PC-9 (cell line): ENCODE measurements at regions not wholly inside any gene's neighbourhood (a gene's known extent, or its start where the extent isn't known, plus 50 kb on each side); places are given as distances from the start of the nearest gene placed in this dataset.

Source experiments
- BruUV-seq: library from RNA; stranded (reverse); fragments of 400-500 nt; replicated peaks from 2 replicates; lab custom pipeline; 2021; lab: Mats Ljungman, UMichigan
- CTCF ChIA-PET: fragments of 300-600 bp; sonication (Branson Sonifier 250); formaldehyde crosslinking; loops from one replicate; lab custom pipeline; 2022; ENCODE audit warnings: antibody characterized with exemption; lab: Charles Lee
- POLR2A ChIA-PET: fragments of 300-600 bp; sonication (Branson Sonifier 250); formaldehyde crosslinking; loops from one replicate; lab custom pipeline; 2022; ENCODE audit warnings: antibody characterized with exemption; ENCODE audit not compliant: unreplicated experiment; lab: Charles Lee
- DNase-seq, 2 experiments: peaks; one replicate each; pipeline versions ENCODE4 v3.0.0 to v3.0.0-alpha.2; 2015 to 2022; ENCODE audit warnings: mixed read lengths in 1 of 2
- H2AFZ ChIP-seq: fragments of 200-600 bp; sonication (generic); 2 replicates; pipeline ENCODE4 v1.8.1; 2017; ENCODE audit warnings: antibody characterized with exemption
- H3F3A ChIP-seq: fragments of 200-600 bp; sonication (generic); 2 replicates; pipeline ENCODE4 v1.8.1; 2017; ENCODE audit warnings: antibody characterized with exemption, mild to moderate bottlenecking, low read depth; ENCODE audit not compliant: insufficient read depth
- H3K27ac ChIP-seq: fragments of 200-600 bp; sonication (generic); 2 replicates; pipeline ENCODE4 v1.6.1; 2016; ENCODE audit warnings: mixed run types
- H3K27me3 ChIP-seq: fragments of 200-600 bp; sonication (generic); 2 replicates; pipeline ENCODE4 v1.6.1; 2016; ENCODE audit warnings: low read depth, mixed run types; ENCODE audit not compliant: insufficient read depth
- H3K36me3 ChIP-seq: fragments of 200-600 bp; sonication (generic); 2 replicates; pipeline ENCODE4 v1.6.1; 2016; ENCODE audit warnings: low read depth, mixed run types
- H3K4me1 ChIP-seq: fragments of 200-600 bp; sonication (generic); replicated peaks from 2 replicates; pipeline ENCODE4 v1.6.1; 2016; ENCODE audit warnings: mixed run types; ENCODE audit not compliant: insufficient read depth
- H3K4me2 ChIP-seq: fragments of 200-600 bp; sonication (generic); 2 replicates; pipeline ENCODE4 v1.6.1; 2017; ENCODE audit warnings: mixed run types
- H3K4me3 ChIP-seq: fragments of 200-600 bp; sonication (generic); 2 replicates; pipeline ENCODE4 v1.6.1; 2016; ENCODE audit warnings: mixed run types
- H3K79me2 ChIP-seq: fragments of 200-600 bp; sonication (generic); 2 replicates; pipeline ENCODE4 v1.6.1; 2017; ENCODE audit warnings: low read depth, mixed run types
- H3K9me2 ChIP-seq: fragments of 200-600 bp; sonication (generic); 2 replicates; pipeline ENCODE4 v1.8.1; 2017; ENCODE audit warnings: mild to moderate bottlenecking; ENCODE audit not compliant: insufficient read depth
- H3K9me3 ChIP-seq: fragments of 200-600 bp; sonication (generic); 2 replicates; pipeline ENCODE4 v1.8.1; 2016; ENCODE audit warnings: low read depth; ENCODE audit not compliant: insufficient read depth
- H4K20me1 ChIP-seq: fragments of 200-600 bp; sonication (generic); 2 replicates; pipeline ENCODE4 v1.8.1; 2017; ENCODE audit not compliant: insufficient read depth
- EZH2 ChIP-seq: fragments of 200-600 bp; sonication (generic); IDR thresholded peaks from 2 replicates; pipeline ENCODE4 v1.8.0; 2017; ENCODE audit warnings: antibody characterized with exemption, low read depth
- intact Hi-C: fragments of 100-400 bp; cut with micrococcal nuclease; formaldehyde crosslinking; loops from one replicate; pipeline ENCODE4 v1.10.0; 2022; ENCODE audit not compliant: unreplicated experiment
- TF ChIP-seq, protein P1 (sequence below): fragments of 200-600 bp; sonication (generic); conservative IDR thresholded peaks from 2 replicates; pipeline ENCODE4 v1.6.1; 2017; ENCODE audit warnings: mixed run types, antibody characterized with exemption, mild to moderate bottlenecking, moderate library complexity

DNA sequence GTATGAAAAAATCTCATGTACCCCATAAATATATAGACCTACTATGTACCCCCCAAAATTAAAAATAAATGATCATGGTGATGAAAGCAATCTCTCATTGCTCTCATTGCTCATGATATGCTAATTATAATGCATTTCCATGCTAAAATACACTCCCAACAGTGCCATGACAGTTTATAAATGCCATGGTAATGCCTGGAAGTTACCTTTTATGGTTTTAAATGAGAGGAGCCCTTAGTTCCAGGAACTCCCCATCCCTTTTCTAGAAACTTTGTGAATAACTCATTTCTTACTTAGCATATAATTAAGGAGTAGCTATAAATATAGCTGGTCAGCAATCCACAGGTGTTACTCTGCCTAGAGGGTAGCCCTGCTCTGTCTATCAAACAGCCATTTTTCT, 166.1 kb upstream of the RGS18 start:
- no TSS peak for BruUV-seq
- H3K9me3 ChIP-seq = no peaks in the 10 kb centered on the region
- POLR2A ChIA-PET = no interaction called here
- DNase-seq = no peak
- H3K79me2 ChIP-seq = no peaks in the 10 kb centered on the region
- no peaks in the 10 kb centered on the region for H3F3A ChIP-seq
- H3K27ac ChIP-seq = no peak overlapping the region
- intact Hi-C loops = no loop called here
- no peaks in the 10 kb centered on the region for H3K27me3 ChIP-seq
- CTCF ChIA-PET = no interaction called here
- H2AFZ ChIP-seq = no peak overlapping the region
- H3K4me1 ChIP-seq = no peaks in the 10 kb centered on the region
- TF ChIP-seq, protein P1, sequence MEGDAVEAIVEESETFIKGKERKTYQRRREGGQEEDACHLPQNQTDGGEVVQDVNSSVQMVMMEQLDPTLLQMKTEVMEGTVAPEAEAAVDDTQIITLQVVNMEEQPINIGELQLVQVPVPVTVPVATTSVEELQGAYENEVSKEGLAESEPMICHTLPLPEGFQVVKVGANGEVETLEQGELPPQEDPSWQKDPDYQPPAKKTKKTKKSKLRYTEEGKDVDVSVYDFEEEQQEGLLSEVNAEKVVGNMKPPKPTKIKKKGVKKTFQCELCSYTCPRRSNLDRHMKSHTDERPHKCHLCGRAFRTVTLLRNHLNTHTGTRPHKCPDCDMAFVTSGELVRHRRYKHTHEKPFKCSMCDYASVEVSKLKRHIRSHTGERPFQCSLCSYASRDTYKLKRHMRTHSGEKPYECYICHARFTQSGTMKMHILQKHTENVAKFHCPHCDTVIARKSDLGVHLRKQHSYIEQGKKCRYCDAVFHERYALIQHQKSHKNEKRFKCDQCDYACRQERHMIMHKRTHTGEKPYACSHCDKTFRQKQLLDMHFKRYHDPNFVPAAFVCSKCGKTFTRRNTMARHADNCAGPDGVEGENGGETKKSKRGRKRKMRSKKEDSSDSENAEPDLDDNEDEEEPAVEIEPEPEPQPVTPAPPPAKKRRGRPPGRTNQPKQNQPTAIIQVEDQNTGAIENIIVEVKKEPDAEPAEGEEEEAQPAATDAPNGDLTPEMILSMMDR = no peak
- TF ChIP-seq EZH2 = no peak
- no peaks in the 10 kb centered on the region for H4K20me1 ChIP-seq
- no peaks in the 10 kb centered on the region for H3K36me3 ChIP-seq
- no peaks in the 10 kb centered on the region; the same call in 1 of the 2 replicates for H3K9me2 ChIP-seq
- no peak overlapping the region for H3K4me2 ChIP-seq
- no peak overlapping the region for H3K4me3 ChIP-seq

- ChIA-PET POLR2A (no interaction called here), CTCF (no interaction called here)
- no peaks in the 10 kb centered on the region for H3K9me3 ChIP-seq
- no peaks in the 10 kb centered on the region for H3F3A ChIP-seq
- H3K27ac ChIP-seq = no peak overlapping the region
- H2AFZ ChIP-seq = no peak overlapping the region
- no peaks in the 10 kb centered on the region for H3K79me2 ChIP-seq
- H3K9me2 ChIP-seq = no peaks in the 10 kb centered on the region; the same call in 1 of the 2 replicates
- no peaks in the 10 kb centered on the region for H4K20me1 ChIP-seq
- H3K27me3 ChIP-seq = no peaks in the 10 kb centered on the region
- DNase-seq = no peak
- H3K4me3 ChIP-seq = no peak overlapping the region
- TF ChIP-seq, protein P1 = no peak
- TF ChIP-seq EZH2 = no peak
- intact Hi-C loops = no loop called here
- H3K36me3 ChIP-seq = no peaks in the 10 kb centered on the region
- H3K4me2 ChIP-seq = no peak overlapping the region
- no peaks in the 10 kb centered on the region for H3K4me1 ChIP-seq
- no TSS peak for BruUV-seq
These were observed 164.7 kb upstream of the RGS18 start for GRCh38 chr1:191993549-191993948.

GRCh38 chr1:192002063-192002462, 156.2 kb upstream of the RGS18 start:
- Histone ChIP-seq H3K79me2 (no peaks in the 10 kb centered on the region), H3K4me2 (no peak overlapping the region), H3K9me2 (no peaks in the 10 kb centered on the region), H3K9me3 (no peaks in the 10 kb centered on the region), H2AFZ (no peak overlapping the region), H3K4me1 (no peaks in the 10 kb centered on the region), H3F3A (no peaks in the 10 kb centered on the region), H4K20me1 (no peaks in the 10 kb centered on the region), H3K27ac (no peak overlapping the region), H3K27me3 (no peaks in the 10 kb centered on the region), H3K4me3 (no peak overlapping the region), H3K36me3 (no peaks in the 10 kb centered on the region)
- BruUV-seq = no TSS peak
- intact Hi-C loops = no loop called here
- no peak for TF ChIP-seq EZH2
- TF ChIP-seq, protein P1 = no peak
- DNase-seq = no peak
- ChIA-PET POLR2A (no interaction called here), CTCF (no interaction called here)
